ENCODE measurements at regions not wholly inside any gene's neighbourhood (a gene's known extent, or its start where the extent isn't known, plus 50 kb on each side); places are given as distances from the start of the nearest gene placed in this dataset.

- no peak for FAIRE-seq
- BruUV-seq (replicated peaks) = no TSS peak
- Histone ChIP-seq H3K9me3 (replicated peaks; ENCODE audit: control insufficient read depth, insufficient read depth, low read length) (no peaks in the 10 kb centered on the region), H2AFZ (ENCODE audit: control insufficient read depth, low read depth, low read length) (no peak overlapping the region), H3K4me1 (ENCODE audit: control insufficient read depth, insufficient read depth, low read length) (no peaks in the 10 kb centered on the region), H4K20me1 (ENCODE audit: control insufficient read depth, insufficient read depth) (no peaks in the 10 kb centered on the region), H3K27me3 (replicated peaks in 1 of 2; ENCODE audit: control insufficient read depth in 2 of 2, insufficient read depth in 2 of 2, low read length in 1 of 2) (no peaks in the 10 kb centered on the region), H3K79me2 (ENCODE audit: control insufficient read depth, insufficient read depth, low read length) (no peaks in the 10 kb centered on the region), H3K4me3 (no peak overlapping the region), H3K36me3 (ENCODE audit: control insufficient read depth in 2 of 2, insufficient read depth in 2 of 2, low read length in 1 of 2) (no peaks in the 10 kb centered on the region), H3K27ac (ENCODE audit: control insufficient read depth, insufficient read depth) (no peak overlapping the region), H3K4me2 (ENCODE audit: control insufficient read depth, insufficient read depth) (no peak overlapping the region), H3K9ac (ENCODE audit: control insufficient read depth, insufficient read depth, low read length) (no peak overlapping the region)
- no peak for DNase-seq (ENCODE audit: low read depth, low spot score)
- ChIA-PET SMC1A (ENCODE audit: uncharacterized antibody, unreplicated experiment) (no interaction called here), POLR2A (no interaction called here), CTCF (no interaction called here), RAD21 (ENCODE audit: unreplicated experiment) (no interaction called here)
- no peak for ATAC-seq
- in situ Hi-C loops (cut with MboI) (no loop called here), intact Hi-C loops (cut with micrococcal nuclease; ENCODE audit: unreplicated experiment) (no loop called here)
- WGBS (ENCODE audit: insufficient coverage, insufficient replicate concordance, low lambda C conversion rate, missing lambda C conversion rate) = 0% methylated on average over 2 of the region's 2 CpGs
- TF ChIP-seq ZBTB4 (CRISPR knock-in tag; IDR thresholded peaks at IDR 0.05) (no peak), ZSCAN29 (IDR thresholded peaks at IDR 0.05) (no peak), RFX5 (IDR thresholded peaks at IDR 0.05; ENCODE audit: low read depth, low read length) (no peak), KLF5 (IDR thresholded peaks at IDR 0.05; ENCODE audit: partially characterized antibody) (no peak), MTA3 (IDR thresholded peaks at IDR 0.05; ENCODE audit: borderline replicate concordance, low read length) (no peak), ZBTB40 (IDR thresholded peaks at IDR 0.05; ENCODE audit: borderline replicate concordance) (no peak), SIN3A (IDR thresholded peaks at IDR 0.05; ENCODE audit: low read depth, low read length) (no peak), ZNF687 (IDR thresholded peaks at IDR 0.05) (no peak), ELK1 (IDR thresholded peaks at IDR 0.05; ENCODE audit: low read depth, low read length) (no peak), ETV6 (conservative IDR thresholded peaks at IDR 0.05 in 1 of 2, IDR thresholded peaks at IDR 0.05 in 1 of 2; ENCODE audit: borderline replicate concordance in 1 of 2, low read depth in 1 of 2) (no peak), CBX3 (IDR thresholded peaks at IDR 0.05; ENCODE audit: borderline replicate concordance, low read depth) (no peak)
These were observed 124.3 kb upstream of the PDE5A start for GRCh38 chr4:119752936-119753335.

Data from GM12878 (cell line).